Lower leg skin (tissue), 4 donors: ENCODE measurements at regions not wholly inside any gene's neighbourhood (a gene's known extent, or its start where the extent isn't known, plus 50 kb on each side); places are given as distances from the start of the nearest gene placed in this dataset.

Experiments
- DNase-seq, 2 donors: peaks; one replicate each; pipeline ENCODE4 v3.0.0-alpha.2; 2019; ENCODE audit warnings: low spot score in 2 of 2
- H3K4me3 ChIP-seq: fragments of 200-600 bp; sonication (generic); 2 replicates; pipeline ENCODE4 v1.5.1; 2017; ENCODE audit warnings: mild to moderate bottlenecking, low read depth; ENCODE audit not compliant: poor library complexity, severe bottlenecking
- POLR2A ChIP-seq, 2 donors: fragments of 450-650 bp; IDR thresholded peaks; one replicate each; pipeline ENCODE4 v1.6.1; 2016 to 2017; ENCODE audit warnings: antibody characterized with exemption in 2 of 2, mild to moderate bottlenecking in 1 of 2, moderate library complexity in 1 of 2
- WGBS, 2 donors: methylation state at CpG; one replicate each; pipeline ENCODE4 v1.1.5; 2018; 5-methylcytosine and 5-hydroxymethylcytosine counted together
- intact Hi-C: fragments of 100-400 bp; cut with DNase I; formaldehyde crosslinking; loops from one replicate; pipeline ENCODE4 v1.15.0; 2023; ENCODE audit warnings: low total_unique reads
- TF ChIP-seq, protein P1 (sequence below), 3 donors: fragments of 450-650 bp; IDR thresholded peaks; one replicate each; pipeline ENCODE4 v1.5.1; 2016; ENCODE audit warnings: antibody characterized with exemption in 3 of 3, mild to moderate bottlenecking in 3 of 3, moderate library complexity in 2 of 3

DNA sequence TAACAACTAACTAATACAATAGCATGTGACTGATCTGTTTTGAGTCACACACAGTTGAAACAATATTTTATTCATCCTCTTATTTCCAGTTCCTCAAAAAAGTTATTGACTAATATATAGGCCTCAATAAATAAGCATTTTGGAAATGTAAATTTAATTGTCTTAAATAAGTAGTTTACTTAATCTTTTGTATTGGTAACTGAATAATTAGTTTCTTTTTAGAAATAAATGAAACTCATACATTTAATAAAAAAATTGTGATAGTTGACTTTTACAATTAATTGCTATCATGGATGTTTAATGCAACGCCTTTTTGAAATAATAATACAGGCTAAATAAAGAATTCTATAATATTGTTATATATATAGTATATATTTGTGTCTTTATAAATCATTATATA, 500.8 kb upstream of the PCDH20 start:
- no peak overlapping the region for H3K4me3 ChIP-seq
- TF ChIP-seq POLR2A (IDR thresholded peaks at IDR 0.05): no peak
- TF ChIP-seq, protein P1, sequence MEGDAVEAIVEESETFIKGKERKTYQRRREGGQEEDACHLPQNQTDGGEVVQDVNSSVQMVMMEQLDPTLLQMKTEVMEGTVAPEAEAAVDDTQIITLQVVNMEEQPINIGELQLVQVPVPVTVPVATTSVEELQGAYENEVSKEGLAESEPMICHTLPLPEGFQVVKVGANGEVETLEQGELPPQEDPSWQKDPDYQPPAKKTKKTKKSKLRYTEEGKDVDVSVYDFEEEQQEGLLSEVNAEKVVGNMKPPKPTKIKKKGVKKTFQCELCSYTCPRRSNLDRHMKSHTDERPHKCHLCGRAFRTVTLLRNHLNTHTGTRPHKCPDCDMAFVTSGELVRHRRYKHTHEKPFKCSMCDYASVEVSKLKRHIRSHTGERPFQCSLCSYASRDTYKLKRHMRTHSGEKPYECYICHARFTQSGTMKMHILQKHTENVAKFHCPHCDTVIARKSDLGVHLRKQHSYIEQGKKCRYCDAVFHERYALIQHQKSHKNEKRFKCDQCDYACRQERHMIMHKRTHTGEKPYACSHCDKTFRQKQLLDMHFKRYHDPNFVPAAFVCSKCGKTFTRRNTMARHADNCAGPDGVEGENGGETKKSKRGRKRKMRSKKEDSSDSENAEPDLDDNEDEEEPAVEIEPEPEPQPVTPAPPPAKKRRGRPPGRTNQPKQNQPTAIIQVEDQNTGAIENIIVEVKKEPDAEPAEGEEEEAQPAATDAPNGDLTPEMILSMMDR (IDR thresholded peaks at IDR 0.05): no peak
- DNase-seq: no peak
- 78 to 88% methylated on average over 1 of the region's 1 CpG for whole genome bisulfite sequencing, 2 donors
- intact Hi-C loops: no loop called here

DNA sequence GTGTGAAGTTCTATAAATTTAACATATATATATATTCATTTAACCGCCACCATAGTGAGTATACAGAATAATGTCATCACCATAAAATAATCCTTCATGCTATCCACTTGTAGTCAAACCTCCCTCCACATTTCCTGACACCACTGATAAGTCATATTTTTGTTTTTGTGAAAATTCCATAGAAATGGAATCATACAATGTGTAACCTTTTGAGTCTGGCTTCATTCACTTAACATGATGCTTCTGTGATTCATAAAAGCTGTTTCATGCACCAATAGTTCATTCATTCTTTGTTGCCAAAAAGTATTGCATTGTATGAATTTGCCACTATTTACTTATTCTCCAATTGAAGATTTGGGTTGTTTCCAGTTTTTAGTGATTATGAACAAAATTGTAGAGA, 497.5 kb upstream of the PCDH20 start:
- no peak for DNase-seq
- H3K4me3 ChIP-seq: no peak overlapping the region
- intact Hi-C loops: no loop called here
- TF ChIP-seq POLR2A (IDR thresholded peaks at IDR 0.05): no peak
- TF ChIP-seq, protein P1 (IDR thresholded peaks at IDR 0.05): no peak
- 86 to 98% methylated on average over 1 of the region's 1 CpG for WGBS, 2 donors

DNA sequence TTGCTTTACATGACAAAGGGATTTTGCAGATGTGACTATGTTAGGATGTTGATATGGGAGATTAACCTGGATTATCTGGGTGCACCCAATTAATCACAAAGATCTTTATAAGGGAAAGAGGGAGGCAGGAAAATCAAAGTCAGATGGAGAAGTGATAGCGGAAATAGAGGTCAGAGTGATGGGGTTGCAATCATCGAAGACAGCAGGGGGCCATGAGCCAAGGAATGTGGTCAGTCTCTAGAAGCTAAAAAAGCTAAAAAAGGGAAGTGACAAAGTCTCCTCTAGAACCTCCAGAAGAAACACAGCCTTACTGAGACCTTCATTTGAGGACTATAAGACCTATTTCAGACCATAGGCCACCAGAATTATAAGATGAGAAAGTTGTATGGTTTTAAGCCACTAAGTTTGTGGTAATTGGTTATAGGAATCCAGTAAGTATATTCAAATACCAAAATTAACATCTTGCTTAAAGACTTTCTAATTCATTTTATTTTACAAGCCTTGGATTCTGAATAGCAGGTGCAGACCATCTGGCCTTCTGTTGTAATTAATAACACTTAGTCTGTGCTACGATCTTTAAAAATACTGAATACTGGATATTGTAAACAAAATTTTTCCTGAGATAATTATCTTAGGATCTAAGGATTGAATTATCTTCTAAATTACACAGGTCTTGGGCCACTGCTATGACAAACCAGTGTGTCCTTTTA, 493.4 kb upstream of the PCDH20 start:
- no peak for TF ChIP-seq POLR2A (IDR thresholded peaks at IDR 0.05)
- TF ChIP-seq, protein P1 (IDR thresholded peaks at IDR 0.05): no peak
- intact Hi-C loops: no loop called here
- 64 to 67% methylated on average over 3 of the region's 3 CpGs for WGBS, 2 donors
- no peak for DNase-seq
- H3K4me3 ChIP-seq: no peak overlapping the region

DNA sequence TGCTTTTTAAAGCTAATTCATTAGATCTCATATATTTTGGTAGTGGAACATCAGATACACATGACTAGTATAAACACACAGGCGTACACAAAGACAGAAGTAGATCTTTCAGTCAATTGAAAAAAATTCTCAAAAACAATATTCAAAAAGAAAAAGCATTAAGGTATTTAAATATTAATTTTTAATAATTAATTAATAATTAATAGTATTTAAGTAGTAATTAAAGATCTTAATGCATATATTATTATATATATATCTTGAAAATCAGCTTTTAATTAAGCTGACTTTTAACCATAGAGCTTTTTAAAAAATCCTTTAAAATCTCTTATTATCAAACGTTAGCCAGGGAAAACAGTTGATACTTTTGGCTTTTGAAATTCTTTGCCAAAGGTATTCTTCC, 489.4 kb upstream of the PCDH20 start:
- intact Hi-C loops: no loop called here
- TF ChIP-seq, protein P1 (IDR thresholded peaks at IDR 0.05): no peak
- no peak for TF ChIP-seq POLR2A (IDR thresholded peaks at IDR 0.05)
- DNase-seq: no peak
- H3K4me3 ChIP-seq: no peak overlapping the region
- WGBS, 2 donors: 83 to 89% methylated on average over 2 of the region's 2 CpGs

DNA sequence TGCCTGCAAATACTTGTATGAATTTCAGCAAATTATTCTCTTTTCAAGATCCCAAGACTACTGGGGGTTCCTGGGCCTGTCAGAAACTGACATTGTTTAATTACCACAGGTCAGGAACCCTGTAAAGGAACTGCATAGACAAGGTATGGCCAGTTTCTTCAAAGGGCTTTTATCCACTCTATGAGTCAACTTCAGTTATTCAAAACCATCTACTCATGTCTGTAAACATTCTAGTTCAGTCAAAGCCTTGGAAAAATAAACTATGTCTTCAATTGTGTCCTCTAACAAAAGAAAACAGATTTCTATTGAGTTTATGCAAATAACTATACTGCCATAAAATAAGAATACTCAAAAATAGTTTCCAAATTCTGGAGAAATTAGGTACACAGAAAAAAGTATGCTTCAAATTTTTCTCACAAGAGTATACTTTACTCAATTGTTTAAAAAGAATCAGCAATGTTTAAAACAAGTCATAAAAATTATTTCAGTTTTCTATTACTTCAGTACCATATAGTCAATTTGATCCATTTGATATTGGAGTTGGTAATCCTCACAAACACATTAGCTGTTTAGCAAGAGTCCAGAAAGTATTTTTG, 486.4 kb upstream of the PCDH20 start:
- H3K4me3 ChIP-seq: no peak overlapping the region
- TF ChIP-seq POLR2A (IDR thresholded peaks at IDR 0.05): no peak
- TF ChIP-seq, protein P1 (IDR thresholded peaks at IDR 0.05): no peak
- no peak for DNase-seq
- intact Hi-C loops: no loop called here

DNA sequence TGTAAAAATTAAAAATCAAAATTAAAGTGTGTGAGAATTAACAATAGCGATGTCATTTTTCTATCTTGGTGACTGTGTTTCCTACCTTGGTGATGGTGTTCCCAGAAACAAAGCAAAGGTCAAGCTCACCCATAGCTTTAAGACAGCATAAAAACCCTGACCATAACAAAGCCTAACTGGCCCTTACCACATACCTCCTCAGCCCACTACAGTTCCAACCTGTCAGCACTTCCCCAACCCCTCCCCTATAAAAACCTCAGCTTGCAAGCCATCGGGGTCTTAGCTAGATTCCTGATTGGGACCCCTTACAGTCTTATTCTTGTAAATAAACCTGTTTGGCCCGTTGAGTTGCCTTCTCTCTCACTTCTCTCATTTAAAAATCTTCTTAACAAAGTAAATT, 484.4 kb upstream of the PCDH20 start:
- intact Hi-C loops: no loop called here
- TF ChIP-seq, protein P1 (IDR thresholded peaks at IDR 0.05): no peak
- no peak for TF ChIP-seq POLR2A (IDR thresholded peaks at IDR 0.05)
- 44 to 55% methylated on average over 3 of the region's 3 CpGs for WGBS, 2 donors
- no peak for DNase-seq
- H3K4me3 ChIP-seq: no peak overlapping the region
